ENCODE measurements at regions not wholly inside any gene's neighbourhood (a gene's known extent, or its start where the extent isn't known, plus 50 kb on each side); places are given as distances from the start of the nearest gene placed in this dataset.

- TF ChIP-seq POLR2A (IDR thresholded peaks at IDR 0.05) (no peak), POLR2AphosphoS5 (IDR thresholded peaks at IDR 0.05; ENCODE audit: insufficient read depth in 1 of 2, low read depth in 1 of 2) (no peak)
- TF ChIP-seq, protein P1, sequence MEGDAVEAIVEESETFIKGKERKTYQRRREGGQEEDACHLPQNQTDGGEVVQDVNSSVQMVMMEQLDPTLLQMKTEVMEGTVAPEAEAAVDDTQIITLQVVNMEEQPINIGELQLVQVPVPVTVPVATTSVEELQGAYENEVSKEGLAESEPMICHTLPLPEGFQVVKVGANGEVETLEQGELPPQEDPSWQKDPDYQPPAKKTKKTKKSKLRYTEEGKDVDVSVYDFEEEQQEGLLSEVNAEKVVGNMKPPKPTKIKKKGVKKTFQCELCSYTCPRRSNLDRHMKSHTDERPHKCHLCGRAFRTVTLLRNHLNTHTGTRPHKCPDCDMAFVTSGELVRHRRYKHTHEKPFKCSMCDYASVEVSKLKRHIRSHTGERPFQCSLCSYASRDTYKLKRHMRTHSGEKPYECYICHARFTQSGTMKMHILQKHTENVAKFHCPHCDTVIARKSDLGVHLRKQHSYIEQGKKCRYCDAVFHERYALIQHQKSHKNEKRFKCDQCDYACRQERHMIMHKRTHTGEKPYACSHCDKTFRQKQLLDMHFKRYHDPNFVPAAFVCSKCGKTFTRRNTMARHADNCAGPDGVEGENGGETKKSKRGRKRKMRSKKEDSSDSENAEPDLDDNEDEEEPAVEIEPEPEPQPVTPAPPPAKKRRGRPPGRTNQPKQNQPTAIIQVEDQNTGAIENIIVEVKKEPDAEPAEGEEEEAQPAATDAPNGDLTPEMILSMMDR (IDR thresholded peaks at IDR 0.05), result no peak
- intact Hi-C loops (cut with DNase I), result no loop called here
- no peaks in the 10 kb centered on the region for H3K36me3 ChIP-seq
- H3K4me3 ChIP-seq, result no peak overlapping the region
- peaks cover 9% of the 10 kb centered on the region for H3K4me1 ChIP-seq
- no peaks in the 10 kb centered on the region for H3K27me3 ChIP-seq
- H3K27ac ChIP-seq, result no peak overlapping the region
- no peaks in the 10 kb centered on the region for H3K9me3 ChIP-seq
- no peak for DNase-seq (ENCODE audit: extremely low spot score in 2 of 2)
Observed at GRCh38 chr1:38523568-38523939, 336.0 kb downstream of the RRAGC start.

DNA sequence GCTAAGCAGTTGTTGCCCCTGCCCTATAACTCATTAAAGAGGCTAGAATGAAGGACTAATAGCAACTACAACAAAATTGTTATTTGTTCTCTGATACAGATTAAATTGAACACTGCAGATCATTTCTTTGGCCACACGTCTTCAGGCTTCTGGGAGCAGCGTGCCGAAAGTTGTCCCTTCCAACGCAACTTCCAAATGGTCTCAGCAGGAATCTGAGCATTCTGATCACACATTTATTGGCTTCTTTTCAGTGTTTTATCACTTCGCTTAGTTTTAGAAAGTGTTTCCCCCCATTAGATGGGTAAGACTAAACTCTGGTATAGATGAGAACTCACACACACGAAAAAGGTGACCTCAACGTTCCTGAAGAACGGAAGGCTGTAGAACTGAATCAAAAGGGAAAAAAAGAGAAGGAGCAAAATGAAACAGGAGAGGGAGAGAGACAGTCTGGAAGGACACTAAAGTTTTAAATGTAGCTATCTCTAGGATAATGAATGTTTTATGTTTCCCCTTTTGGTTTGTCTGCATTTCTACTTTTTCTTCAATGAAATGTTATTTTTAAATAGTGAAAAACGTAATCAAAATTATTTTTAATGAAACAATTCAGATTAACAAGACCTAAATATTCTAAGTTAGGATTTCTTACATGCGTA, 336.5 kb downstream of the RRAGC start:
- Histone ChIP-seq H3K27ac (no peak overlapping the region), H3K9me3 (no peaks in the 10 kb centered on the region), H3K4me1 (peaks cover 9% of the 10 kb centered on the region), H3K36me3 (no peaks in the 10 kb centered on the region), H3K4me3 (no peak overlapping the region), H3K27me3 (no peaks in the 10 kb centered on the region)
- DNase-seq (ENCODE audit: extremely low spot score in 2 of 2), result no peak
- TF ChIP-seq, protein P1 (IDR thresholded peaks at IDR 0.05), result no peak
- TF ChIP-seq POLR2A (IDR thresholded peaks at IDR 0.05) (no peak), POLR2AphosphoS5 (IDR thresholded peaks at IDR 0.05; ENCODE audit: insufficient read depth in 1 of 2, low read depth in 1 of 2) (no peak)
- intact Hi-C loops (cut with DNase I), result no loop called here

DNA sequence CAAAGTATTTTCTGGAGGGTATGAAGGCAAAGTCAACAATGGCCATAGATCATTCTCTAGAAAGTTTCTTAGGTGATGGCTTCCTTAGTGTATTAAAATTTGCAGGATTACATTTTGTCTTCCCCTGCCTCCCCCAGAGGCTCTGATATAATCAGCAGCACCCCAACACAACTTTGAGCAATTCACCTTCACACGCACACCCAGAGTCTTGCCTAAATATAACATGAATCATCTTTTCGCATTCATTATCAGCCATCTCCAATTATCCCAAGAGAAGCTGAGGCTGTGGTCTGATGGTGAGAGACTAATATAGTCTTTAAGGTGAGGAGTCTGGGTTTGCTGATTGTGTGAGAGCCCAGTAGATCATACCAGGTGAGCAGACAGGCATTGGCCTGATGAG, 343.0 kb downstream of the RRAGC start:
- no peaks in the 10 kb centered on the region for H3K9me3 ChIP-seq
- H3K4me3 ChIP-seq, result no peak overlapping the region
- H3K27me3 ChIP-seq, result no peaks in the 10 kb centered on the region
- intact Hi-C loops (cut with DNase I), result no loop called here
- H3K4me1 ChIP-seq, result peaks cover 11% of the 10 kb centered on the region
- no peak overlapping the region for H3K27ac ChIP-seq
- DNase-seq (ENCODE audit: extremely low spot score in 2 of 2), result no peak
- TF ChIP-seq POLR2A (IDR thresholded peaks at IDR 0.05) (no peak), POLR2AphosphoS5 (IDR thresholded peaks at IDR 0.05; ENCODE audit: insufficient read depth in 1 of 2, low read depth in 1 of 2) (no peak)
- TF ChIP-seq, protein P1 (IDR thresholded peaks at IDR 0.05), result no peak
- no peaks in the 10 kb centered on the region for H3K36me3 ChIP-seq

DNA sequence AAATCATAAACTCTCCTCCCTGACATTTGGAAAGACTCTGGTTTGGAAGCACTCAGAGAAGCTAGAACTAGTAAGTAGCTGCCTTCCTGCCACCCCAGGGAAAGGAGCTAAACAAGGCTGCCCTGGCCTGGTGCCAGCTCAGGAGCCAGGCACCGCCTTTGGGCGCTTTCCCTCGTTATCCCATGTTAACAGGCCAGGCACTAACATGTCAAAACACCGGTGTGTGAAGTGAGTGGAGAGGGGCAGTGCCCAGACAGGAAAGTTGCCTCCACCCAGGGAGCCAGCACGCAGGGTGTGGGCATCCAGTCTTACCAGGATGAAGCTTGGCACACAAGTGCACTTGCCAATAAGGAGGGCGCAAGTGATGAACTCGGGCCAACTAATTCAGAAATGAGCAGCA, 346.8 kb downstream of the RRAGC start:
- no peak overlapping the region for H3K27ac ChIP-seq
- no peak for DNase-seq (ENCODE audit: extremely low spot score in 2 of 2)
- TF ChIP-seq POLR2AphosphoS5 (IDR thresholded peaks at IDR 0.05; ENCODE audit: insufficient read depth in 1 of 2, low read depth in 1 of 2) (peak; percentile 31 to 71), POLR2A (IDR thresholded peaks at IDR 0.05) (no peak)
- TF ChIP-seq, protein P1 (IDR thresholded peaks at IDR 0.05), result no peak
- intact Hi-C loops (cut with DNase I), result no loop called here
- H3K36me3 ChIP-seq, result no peaks in the 10 kb centered on the region
- peaks cover 12% of the 10 kb centered on the region for H3K4me1 ChIP-seq
- H3K27me3 ChIP-seq, result no peaks in the 10 kb centered on the region
- H3K9me3 ChIP-seq, result no peaks in the 10 kb centered on the region
- H3K4me3 ChIP-seq, result no peak overlapping the region

DNA sequence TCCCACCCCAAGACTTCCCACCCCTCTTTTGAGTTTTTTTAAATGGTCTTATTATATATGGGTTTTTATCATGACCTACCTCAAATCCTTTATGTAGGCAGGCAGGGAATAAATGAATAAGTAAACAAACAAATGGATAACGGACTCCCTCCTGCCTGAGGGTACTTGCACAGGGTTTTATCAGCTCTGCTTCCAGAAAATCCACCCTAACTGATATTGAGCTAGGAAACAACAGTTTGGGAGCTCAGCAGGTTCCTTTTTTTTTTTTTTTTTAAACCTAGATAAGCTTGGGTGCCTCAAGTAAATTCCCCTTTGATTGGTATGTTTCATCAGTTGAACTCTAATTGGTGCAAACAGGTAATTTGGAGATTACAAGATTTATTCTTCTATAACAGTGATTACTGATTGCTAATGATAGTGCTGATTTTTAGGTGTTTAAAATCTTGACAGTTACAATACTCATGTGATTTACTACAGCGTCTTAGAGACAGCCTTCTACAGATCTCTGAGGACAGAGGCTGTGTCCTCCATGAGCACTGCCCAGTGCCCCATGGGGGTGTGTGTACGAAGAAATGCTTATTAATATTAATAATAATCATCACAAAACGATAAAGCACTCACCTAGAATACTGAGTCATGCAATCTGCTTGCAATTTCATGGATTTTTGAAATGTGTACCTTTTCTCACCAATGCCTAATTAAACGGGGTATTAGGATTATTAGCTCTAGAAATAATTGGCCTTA, 347.4 kb downstream of the RRAGC start:
- Histone ChIP-seq H3K36me3 (no peaks in the 10 kb centered on the region), H3K9me3 (no peaks in the 10 kb centered on the region), H3K4me1 (peaks cover 15% of the 10 kb centered on the region), H3K27me3 (no peaks in the 10 kb centered on the region), H3K4me3 (no peak overlapping the region), H3K27ac (no peak overlapping the region)
- intact Hi-C loops (cut with DNase I), result no loop called here
- no peak for TF ChIP-seq POLR2A (IDR thresholded peaks at IDR 0.05)
- TF ChIP-seq POLR2AphosphoS5 (IDR thresholded peaks at IDR 0.05; ENCODE audit: insufficient read depth in 1 of 2, low read depth in 1 of 2), result no peak
- TF ChIP-seq, protein P1 (IDR thresholded peaks at IDR 0.05), result no peak
- DNase-seq (ENCODE audit: extremely low spot score in 2 of 2), result no peak

Data from vagina (tissue), 2 donors.